ENCODE measurements at regions not wholly inside any gene's neighbourhood (a gene's known extent, or its start where the extent isn't known, plus 50 kb on each side); places are given as distances from the start of the nearest gene placed in this dataset.

GRCh38 chr2:38441346-38441745 lies 64.3 kb upstream of the ATL2 start:
- H2AFZ ChIP-seq (ENCODE audit: low read length) = no peak overlapping the region
- no peak overlapping the region for H3K4me3 ChIP-seq (ENCODE audit: low read depth, low read length, poor library complexity, severe bottlenecking)
- no peaks in the 10 kb centered on the region for H3K9me2 ChIP-seq (ENCODE audit: low read depth, low read length)
- no peaks in the 10 kb centered on the region for H3K79me2 ChIP-seq (ENCODE audit: insufficient read depth, low read length)
- no peaks in the 10 kb centered on the region for H3K4me1 ChIP-seq (ENCODE audit: insufficient read depth, low read length, severe bottlenecking)
- TF ChIP-seq CTCF (IDR thresholded peaks at IDR 0.05; ENCODE audit: low read length) = no peak
- no peak for TF ChIP-seq EZH2 (IDR thresholded peaks at IDR 0.05; ENCODE audit: borderline replicate concordance, low read length)
- no peak overlapping the region for H3K27ac ChIP-seq (ENCODE audit: low read depth, low read length, poor library complexity, severe bottlenecking)
- no peak overlapping the region for H3K9ac ChIP-seq (ENCODE audit: low read length)
- no peaks in the 10 kb centered on the region for H4K20me1 ChIP-seq (ENCODE audit: insufficient read depth, low read length)
- H3K36me3 ChIP-seq (ENCODE audit: insufficient read depth, low read length) = no peaks in the 10 kb centered on the region
- H3K4me2 ChIP-seq (ENCODE audit: low read length) = no peak overlapping the region
- H3F3A ChIP-seq (ENCODE audit: insufficient read depth, low read length) = no peaks in the 10 kb centered on the region
- H3K27me3 ChIP-seq (ENCODE audit: insufficient read depth, low read length) = no peaks in the 10 kb centered on the region; the same call in 1 of the 2 replicates
- H3K9me3 ChIP-seq (ENCODE audit: low read length) = no peaks in the 10 kb centered on the region

- H3K27me3 ChIP-seq (ENCODE audit: insufficient read depth, low read length) = no peaks in the 10 kb centered on the region; the same call in 1 of the 2 replicates
- H3K4me1 ChIP-seq (ENCODE audit: insufficient read depth, low read length, severe bottlenecking) = no peaks in the 10 kb centered on the region
- no peaks in the 10 kb centered on the region for H4K20me1 ChIP-seq (ENCODE audit: insufficient read depth, low read length)
- no peak overlapping the region for H3K27ac ChIP-seq (ENCODE audit: low read depth, low read length, poor library complexity, severe bottlenecking)
- no peak overlapping the region for H2AFZ ChIP-seq (ENCODE audit: low read length)
- H3K36me3 ChIP-seq (ENCODE audit: insufficient read depth, low read length) = no peaks in the 10 kb centered on the region
- TF ChIP-seq EZH2 (IDR thresholded peaks at IDR 0.05; ENCODE audit: borderline replicate concordance, low read length) = no peak
- TF ChIP-seq CTCF (IDR thresholded peaks at IDR 0.05; ENCODE audit: low read length) = no peak
- H3K9me2 ChIP-seq (ENCODE audit: low read depth, low read length) = no peaks in the 10 kb centered on the region
- no peaks in the 10 kb centered on the region for H3F3A ChIP-seq (ENCODE audit: insufficient read depth, low read length)
- H3K4me2 ChIP-seq (ENCODE audit: low read length) = no peak overlapping the region
- H3K4me3 ChIP-seq (ENCODE audit: low read depth, low read length, poor library complexity, severe bottlenecking) = no peak overlapping the region
- no peak overlapping the region for H3K9ac ChIP-seq (ENCODE audit: low read length)
- H3K79me2 ChIP-seq (ENCODE audit: insufficient read depth, low read length) = no peaks in the 10 kb centered on the region
- no peaks in the 10 kb centered on the region for H3K9me3 ChIP-seq (ENCODE audit: low read length)
Measured at GRCh38 chr2:38440655-38441054, 63.6 kb upstream of the ATL2 start.

- no peaks in the 10 kb centered on the region for H3K36me3 ChIP-seq (ENCODE audit: insufficient read depth, low read length)
- H3K9ac ChIP-seq (ENCODE audit: low read length) = no peak overlapping the region
- H3K9me2 ChIP-seq (ENCODE audit: low read depth, low read length) = no peaks in the 10 kb centered on the region
- H2AFZ ChIP-seq (ENCODE audit: low read length) = no peak overlapping the region
- H3K27ac ChIP-seq (ENCODE audit: low read depth, low read length, poor library complexity, severe bottlenecking) = no peak overlapping the region
- no peaks in the 10 kb centered on the region for H3K9me3 ChIP-seq (ENCODE audit: low read length)
- H3K27me3 ChIP-seq (ENCODE audit: insufficient read depth, low read length) = no peaks in the 10 kb centered on the region; the same call in 1 of the 2 replicates
- no peak overlapping the region for H3K4me2 ChIP-seq (ENCODE audit: low read length)
- no peaks in the 10 kb centered on the region for H4K20me1 ChIP-seq (ENCODE audit: insufficient read depth, low read length)
- TF ChIP-seq EZH2 (IDR thresholded peaks at IDR 0.05; ENCODE audit: borderline replicate concordance, low read length) (no peak), CTCF (IDR thresholded peaks at IDR 0.05; ENCODE audit: low read length) (no peak)
- no peaks in the 10 kb centered on the region for H3K79me2 ChIP-seq (ENCODE audit: insufficient read depth, low read length)
- H3K4me3 ChIP-seq (ENCODE audit: low read depth, low read length, poor library complexity, severe bottlenecking) = no peak overlapping the region
- no peaks in the 10 kb centered on the region for H3F3A ChIP-seq (ENCODE audit: insufficient read depth, low read length)
- H3K4me1 ChIP-seq (ENCODE audit: insufficient read depth, low read length, severe bottlenecking) = no peaks in the 10 kb centered on the region
Measured at GRCh38 chr2:38439863-38440262, 62.8 kb upstream of the ATL2 start.

Measured in OCI-LY1 (cell line).